IMR-90 (cell line): ENCODE measurements at regions not wholly inside any gene's neighbourhood (a gene's known extent, or its start where the extent isn't known, plus 50 kb on each side); places are given as distances from the start of the nearest gene placed in this dataset.
A peak's percentile ranks its signal among the peaks of the same experiment; 100 is the strongest.

Source experiments
- ATAC-seq: fragments of 200-7000 bp; cut with Tn5 transposase; 2 replicates; pipeline ENCODE4 v1.9.1; 2020; ENCODE audit warnings: low read depth, mild to moderate bottlenecking, moderate library complexity
- BruUV-seq: library from RNA; stranded (reverse); fragments of 400-500 nt; replicated peaks from 2 replicates; lab custom pipeline; 2021; lab: Mats Ljungman, UMichigan
- CTCF ChIA-PET: fragments of 300-600 bp; formaldehyde crosslinking; extraction: SDS; loops from one replicate; lab custom pipeline; 2021; ENCODE audit warnings: antibody characterized with exemption; lab: Yijun Ruan, JAX
- POLR2A ChIA-PET: fragments of 300-600 bp; sonication (Branson Sonifier 250); formaldehyde crosslinking; loops from one replicate; lab custom pipeline; 2022; ENCODE audit warnings: antibody characterized with exemption; ENCODE audit not compliant: unreplicated experiment; lab: Charles Lee
- DNase-seq: peaks from one replicate; pipeline ENCODE4 v3.0.0; 2013
- H2AFZ ChIP-seq: replicated peaks from 2 replicates; pipeline ENCODE3; 2013; ENCODE audit warnings: low read length, mild to moderate bottlenecking; ENCODE audit not compliant: poor library complexity
- H2AK5ac ChIP-seq: 2 replicates; pipeline ENCODE4 v1.6.1; 2013; ENCODE audit warnings: low read depth, low read length, inconsistent platforms
- H2AK9ac ChIP-seq: replicated peaks from 2 replicates; pipeline ENCODE3; 2013; ENCODE audit warnings: mild to moderate bottlenecking, low read depth, low read length, moderate library complexity; ENCODE audit not compliant: poor library complexity
- H2BK120ac ChIP-seq: 2 replicates; pipeline ENCODE4 v1.6.1; 2013; ENCODE audit warnings: low read depth, low read length, inconsistent platforms
- H2BK15ac ChIP-seq: 3 replicates; pipeline ENCODE4 v1.6.1; 2013; ENCODE audit warnings: low read depth, low read length, inconsistent platforms
- H2BK20ac ChIP-seq: 2 replicates; pipeline ENCODE4 v1.6.1; 2013; ENCODE audit warnings: low read depth, mild to moderate bottlenecking, inconsistent platforms, low read length, moderate library complexity
- H2BK5ac ChIP-seq: 2 replicates; pipeline ENCODE4 v1.6.1; 2013; ENCODE audit warnings: mild to moderate bottlenecking, low read depth, low read length, inconsistent platforms; ENCODE audit not compliant: poor library complexity, severe bottlenecking
- H3K14ac ChIP-seq: replicated peaks from 2 replicates; pipeline ENCODE4 v1.6.1; 2013; ENCODE audit warnings: low read depth, low read length, inconsistent platforms
- H3K18ac ChIP-seq: 2 replicates; pipeline ENCODE4 v1.6.1; 2013; ENCODE audit warnings: low read depth, low read length, control low read depth
- H3K23ac ChIP-seq: 2 replicates; pipeline ENCODE4 v1.6.1; 2013; ENCODE audit warnings: low read depth, low read length, inconsistent platforms
- H3K27ac ChIP-seq: 2 replicates; pipeline ENCODE4 v1.5.1; 2013; ENCODE audit warnings: mild to moderate bottlenecking, control low read depth, low read length; ENCODE audit not compliant: insufficient read depth
- H3K27me3 ChIP-seq: 2 replicates; pipeline ENCODE4 v1.6.1; 2013; ENCODE audit warnings: low read length; ENCODE audit not compliant: control insufficient read depth, insufficient read depth
- H3K36me3 ChIP-seq: 2 replicates; pipeline ENCODE4 v1.6.1; 2013; ENCODE audit warnings: low read length, mixed read lengths; ENCODE audit not compliant: control insufficient read depth, insufficient read depth
- H3K4ac ChIP-seq: 2 replicates; pipeline ENCODE4 v1.6.1; 2013; ENCODE audit warnings: low read depth, low read length, inconsistent platforms
- H3K4me1 ChIP-seq: 2 replicates; pipeline ENCODE4 v1.6.1; 2013; ENCODE audit warnings: low read length, mixed read lengths; ENCODE audit not compliant: control insufficient read depth, insufficient read depth
- H3K4me2 ChIP-seq: 2 replicates; pipeline ENCODE4 v1.6.1; 2013; ENCODE audit warnings: low read depth, mild to moderate bottlenecking, control low read depth, low read length, moderate library complexity
- H3K4me3 ChIP-seq: 2 replicates; pipeline ENCODE4 v1.5.1; 2013; ENCODE audit warnings: low read depth, mild to moderate bottlenecking, control low read depth, low read length, moderate library complexity; ENCODE audit not compliant: insufficient read depth
- H3K56ac ChIP-seq: 2 replicates; pipeline ENCODE4 v1.6.1; 2013; ENCODE audit warnings: low read length, inconsistent platforms; ENCODE audit not compliant: insufficient read depth; ENCODE audit errors: extremely low read depth
- H3K79me1 ChIP-seq, 2 experiments: 2 replicates each; pipeline ENCODE4 v1.6.1; 2013; ENCODE audit warnings: low read length in 2 of 2, inconsistent platforms in 1 of 2, low read depth in 1 of 2
- H3K9ac ChIP-seq: 2 replicates; pipeline ENCODE4 v1.6.1; 2013; ENCODE audit warnings: low read depth, low read length, control low read depth
- H3K9me1 ChIP-seq: 2 replicates; pipeline ENCODE4 v1.6.1; 2013; ENCODE audit warnings: low read length, inconsistent platforms; ENCODE audit not compliant: insufficient read depth
- H3K9me3 ChIP-seq: 2 replicates; pipeline ENCODE4 v1.6.1; 2013; ENCODE audit warnings: low read length; ENCODE audit not compliant: control insufficient read depth, insufficient read depth
- H4K20me1 ChIP-seq: 2 replicates; pipeline ENCODE4 v1.6.1; 2013; ENCODE audit warnings: low read length, inconsistent platforms; ENCODE audit not compliant: insufficient read depth
- H4K5ac ChIP-seq: 2 replicates; pipeline ENCODE4 v1.6.1; 2013; ENCODE audit warnings: mild to moderate bottlenecking, low read depth, low read length, control low read depth
- H4K8ac ChIP-seq, 2 experiments: 2 replicates each; pipeline ENCODE4 v1.6.1; 2013; ENCODE audit warnings: low read depth in 2 of 2, low read length in 2 of 2, control low read depth in 1 of 2, inconsistent platforms in 1 of 2
- H4K91ac ChIP-seq: 2 replicates; pipeline ENCODE4 v1.6.1; 2013; ENCODE audit warnings: low read depth, low read length, inconsistent platforms; ENCODE audit not compliant: insufficient read depth
- BHLHE40 ChIP-seq: fragments of 150-350 bp; IDR thresholded peaks from 2 replicates; pipeline ENCODE4 v1.6.1; 2016; ENCODE audit warnings: mild to moderate bottlenecking, low read depth, low read length
- CHD1 ChIP-seq: IDR thresholded peaks from 2 replicates; pipeline ENCODE4 v1.6.1; 2012; ENCODE audit warnings: low read depth, low read length, improper control_type of control experiment
- ELK1 ChIP-seq: fragments of 150-350 bp; IDR thresholded peaks from 2 replicates; pipeline ENCODE4 v1.6.1; 2016; ENCODE audit warnings: low read depth, mild to moderate bottlenecking, low read length, moderate library complexity, borderline replicate concordance
- FOS ChIP-seq: fragments of 150-350 bp; IDR thresholded peaks from 2 replicates; pipeline ENCODE4 v1.6.1; 2016; ENCODE audit warnings: low read depth, low read length
- MAFK ChIP-seq: IDR thresholded peaks from 2 replicates; pipeline ENCODE4 v1.6.1; 2012; ENCODE audit warnings: low read depth, low read length, improper control_type of control experiment
- MXI1 ChIP-seq: IDR thresholded peaks from 2 replicates; pipeline ENCODE4 v1.6.1; 2012; ENCODE audit warnings: low read depth, mild to moderate bottlenecking, low read length, moderate library complexity, borderline replicate concordance
- NFE2L2 ChIP-seq: fragments of 150-350 bp; IDR thresholded peaks from 2 replicates; pipeline ENCODE4 v1.6.1; 2016; ENCODE audit warnings: low read depth, mild to moderate bottlenecking, low read length
- POLR2A ChIP-seq: IDR thresholded peaks from 2 replicates; pipeline ENCODE4 v1.6.1; 2012; ENCODE audit warnings: mild to moderate bottlenecking, low read depth, low read length
- RAD21 ChIP-seq: IDR thresholded peaks from 2 replicates; pipeline ENCODE4 v1.6.1; 2012; ENCODE audit warnings: low read length, improper control_type of control experiment
- RCOR1 ChIP-seq: IDR thresholded peaks from 2 replicates; pipeline ENCODE4 v1.6.1; 2012; ENCODE audit warnings: mild to moderate bottlenecking, low read length, improper control_type of control experiment; ENCODE audit not compliant: insufficient replicate concordance
- RFX5 ChIP-seq: IDR thresholded peaks from 2 replicates; pipeline ENCODE4 v1.8.0; 2012; ENCODE audit warnings: low read depth, mild to moderate bottlenecking, low read length, moderate library complexity
- SMC3 ChIP-seq: fragments of 150-350 bp; IDR thresholded peaks from 2 replicates; pipeline ENCODE4 v1.6.1; 2016; ENCODE audit warnings: low read depth, mild to moderate bottlenecking, antibody characterized with exemption, low read length, moderate library complexity
- WGBS, 2 experiments: methylation state at CpG; one replicate each; pipeline versions ENCODE4 v1.1.5 to v1.1.7; 2013; ENCODE audit warnings: missing lambda C conversion rate in 2 of 2; ENCODE audit not compliant: insufficient read length in 1 of 2; ENCODE audit errors: extremely low coverage in 2 of 2; 5-methylcytosine and 5-hydroxymethylcytosine counted together
- dilution Hi-C: fragments of 300-500 bp; cut with HindIII; formaldehyde crosslinking; loops from one replicate; pipeline ENCODE4 v1.14.3; 2018; ENCODE audit warnings: low sequenced_read_pairs; ENCODE audit not compliant: unreplicated experiment
- in situ Hi-C: fragments of 300-500 bp; cut with MboI; formaldehyde crosslinking; loops from 3 replicates; pipeline ENCODE4 v1.14.3; 2019; ENCODE audit warnings: low sequenced_read_pairs, inconsistent platforms, mixed read lengths
- intact Hi-C: fragments of 100-400 bp; cut with micrococcal nuclease; formaldehyde crosslinking; loops from 2 replicates; pipeline ENCODE4 v1.10.0; 2022

- intact Hi-C loops = no loop called here
- peak overlapping the region; percentile 70 for H2BK20ac ChIP-seq
- H3K4me2 ChIP-seq = no peak overlapping the region
- peak overlapping the region; percentile 47 for H2BK5ac ChIP-seq
- no peaks in the 10 kb centered on the region for H3K36me3 ChIP-seq
- H3K4me3 ChIP-seq = no peak overlapping the region
- dilution Hi-C loops = loop anchor here (25.0 kb wide), 1 partner anchor 111 kb away; no protein-coding TSS in a partner anchor
- H4K20me1 ChIP-seq = no peaks in the 10 kb centered on the region
- H3K4me1 ChIP-seq = peaks cover 56% of the 10 kb centered on the region
- no peaks in the 10 kb centered on the region for H3K27me3 ChIP-seq
- peak overlapping the region; percentile 98 for H2BK120ac ChIP-seq
- 73% methylated on average over 3 of the region's 12 CpGs; no CpG with 5 or more reads in 1 of the 2 experiments for WGBS, 2 experiments
- ChIA-PET CTCF (no interaction called here), POLR2A (no interaction called here)
- peak overlapping the region; percentile 84; the same call in 1 of the 2 replicates for H3K23ac ChIP-seq
- peak overlapping the region; percentile 99 for H3K4ac ChIP-seq
- H2AFZ ChIP-seq = peak overlapping the region; percentile 55
- H2AK9ac ChIP-seq = peak overlapping the region; percentile 78
- DNase-seq (peak; percentile 29), ATAC-seq (no peak)
- H3K79me1 ChIP-seq = 0 out of 4 replicates have a peak, but pooled peaks cover 0 to 6% of the 10 kb centered on the region in 2 experiments
- peak overlapping the region; percentile 98; the same call in 1 of the 2 replicates for H3K27ac ChIP-seq
- BruUV-seq = no TSS peak
- no peaks in the 10 kb centered on the region for H3K9me3 ChIP-seq
- peak overlapping the region; percentile 8 to 94; a peak in 3 of 4 replicates for H4K8ac ChIP-seq
- H3K18ac ChIP-seq = peak overlapping the region; percentile 58; the same call in 1 of the 2 replicates
- peak overlapping the region; percentile 98 for H2AK5ac ChIP-seq
- H3K14ac ChIP-seq = peak overlapping the region; percentile 61
- in situ Hi-C loops = loop anchor here (5.0 to 10.0 kb wide), 4 partner anchors 46 to 356 kb away; no protein-coding TSS in a partner anchor
- peak overlapping the region; percentile 65 for H4K91ac ChIP-seq
- peaks cover 48% of the 10 kb centered on the region for H3K9me1 ChIP-seq
- peak overlapping the region; percentile 75; the same call in 2 of the 3 replicates for H2BK15ac ChIP-seq
- H4K5ac ChIP-seq = peak overlapping the region; percentile 89
- H3K56ac ChIP-seq = no peak overlapping the region
- no peak for TF ChIP-seq CHD1
- no peak for TF ChIP-seq NFE2L2
- no peak for TF ChIP-seq FOS
- no peak for TF ChIP-seq SMC3
- no peak for TF ChIP-seq MXI1
- TF ChIP-seq BHLHE40 = no peak
- TF ChIP-seq RFX5 = no peak
- no peak for TF ChIP-seq POLR2A
- TF ChIP-seq RCOR1 = no peak
- no peak for TF ChIP-seq ELK1
- no peak for TF ChIP-seq RAD21
- no peak for TF ChIP-seq MAFK
- no peak overlapping the region for H3K9ac ChIP-seq
Measured at GRCh38 chr1:234726359-234726943, 116.5 kb upstream of the IRF2BP2 start.
